GM12878 (cell line): ENCODE measurements at regions not wholly inside any gene's neighbourhood (a gene's known extent, or its start where the extent isn't known, plus 50 kb on each side); places are given as distances from the start of the nearest gene placed in this dataset.

Experiments
- ATAC-seq: fragments of 200-7000 bp; cut with Tn5 transposase; 3 replicates; pipeline ENCODE4 v1.9.1; 2020; ENCODE audit warnings: mild to moderate bottlenecking, moderate library complexity
- BruUV-seq: library from RNA; stranded (reverse); fragments of 400-500 nt; replicated peaks from 2 replicates; lab custom pipeline; 2021; lab: Mats Ljungman, UMichigan
- CTCF ChIA-PET: fragments of 300-600 bp; sonication (Branson Sonifier 250); formaldehyde crosslinking; extraction: SDS; loops from one replicate; lab custom pipeline; 2021; ENCODE audit warnings: inconsistent platforms; lab: Yijun Ruan, JAX
- POLR2A ChIA-PET: fragments of 350-600 bp; formaldehyde crosslinking; extraction: SDS; loops from one replicate; lab custom pipeline; 2021; ENCODE audit warnings: inconsistent platforms; lab: Charles Lee
- RAD21 ChIA-PET: fragments of 300-600 bp; sonication (Branson Sonifier 250); formaldehyde crosslinking; loops from one replicate; lab custom pipeline; 2023; ENCODE audit warnings: antibody characterized with exemption; ENCODE audit not compliant: unreplicated experiment; lab: Charles Lee
- SMC1A ChIA-PET: fragments of 300-600 bp; sonication (Branson Sonifier 250); formaldehyde crosslinking; loops from one replicate; lab custom pipeline; 2023; ENCODE audit not compliant: unreplicated experiment, uncharacterized antibody; lab: Charles Lee
- DNase-seq: peaks from one replicate; pipeline ENCODE4 v3.0.0-alpha.2; 2011; ENCODE audit warnings: low read depth, low spot score
- FAIRE-seq: peaks from 3 replicates; lab custom pipeline; 2011; peaks lifted over from hg19 to GRCh38; lab: Jason Lieb, UNC
- H2AFZ ChIP-seq: 2 replicates; pipeline ENCODE4 v1.6.0; 2011; ENCODE audit warnings: low read depth, low read length, control low read depth; ENCODE audit not compliant: control insufficient read depth
- H3K27ac ChIP-seq: 2 replicates; pipeline ENCODE4 v1.5.1; 2011; ENCODE audit warnings: control low read depth; ENCODE audit not compliant: control insufficient read depth, insufficient read depth
- H3K27me3 ChIP-seq, 2 experiments: replicated peaks in 1 of 2; 2 replicates each; pipeline versions ENCODE4 v1.6.0 to v1.6.1; 2011; ENCODE audit warnings: low read length in 1 of 2; ENCODE audit not compliant: control insufficient read depth in 2 of 2, insufficient read depth in 2 of 2
- H3K36me3 ChIP-seq, 2 experiments: 2 replicates each; pipeline ENCODE4 v1.5.1; 2011; ENCODE audit warnings: low read length in 1 of 2; ENCODE audit not compliant: control insufficient read depth in 2 of 2, insufficient read depth in 2 of 2
- H3K4me1 ChIP-seq: 2 replicates; pipeline ENCODE4 v1.6.1; 2011; ENCODE audit warnings: mild to moderate bottlenecking, low read length, moderate library complexity, mixed read lengths; ENCODE audit not compliant: control insufficient read depth, insufficient read depth
- H3K4me2 ChIP-seq: 2 replicates; pipeline ENCODE4 v1.6.0; 2011; ENCODE audit warnings: control low read depth; ENCODE audit not compliant: control insufficient read depth, insufficient read depth
- H3K4me3 ChIP-seq: fragments of 200-600 bp; sonication (generic); 2 replicates; pipeline ENCODE4 v1.5.1; 2016
- H3K79me2 ChIP-seq: 2 replicates; pipeline ENCODE4 v1.6.0; 2011; ENCODE audit warnings: low read length; ENCODE audit not compliant: control insufficient read depth, insufficient read depth
- H3K9ac ChIP-seq: 2 replicates; pipeline ENCODE4 v1.8.0; 2011; ENCODE audit warnings: low read length, control low read depth, mixed read lengths; ENCODE audit not compliant: control insufficient read depth, insufficient read depth
- H3K9me3 ChIP-seq: replicated peaks from 3 replicates; pipeline ENCODE4 v1.5.1; 2011; ENCODE audit warnings: mild to moderate bottlenecking, low read length; ENCODE audit not compliant: control insufficient read depth, insufficient read depth
- H4K20me1 ChIP-seq: 2 replicates; pipeline ENCODE4 v1.6.0; 2011; ENCODE audit not compliant: control insufficient read depth, insufficient read depth
- CEBPZ ChIP-seq: fragments of 150-350 bp; IDR thresholded peaks from 2 replicates; pipeline ENCODE4 v1.6.1; 2016; ENCODE audit warnings: low read depth, low read length
- HDAC2 ChIP-seq: fragments of 200-600 bp; sonication (generic); IDR thresholded peaks from 2 replicates; pipeline ENCODE4 v1.6.1; 2017
- MAX ChIP-seq: IDR thresholded peaks from 2 replicates; pipeline ENCODE4 v1.6.1; 2012; ENCODE audit warnings: low read depth, low read length, improper control_type of control experiment
- MYC ChIP-seq: IDR thresholded peaks from 2 replicates; pipeline ENCODE4 v1.6.1; 2011; ENCODE audit warnings: mild to moderate bottlenecking, low read length, moderate library complexity, inconsistent platforms; ENCODE audit not compliant: insufficient read depth, insufficient replicate concordance, insufficient read length, severe bottlenecking
- NBN ChIP-seq: fragments of 450-650 bp; IDR thresholded peaks from 2 replicates; pipeline ENCODE4 v1.6.1; 2016
- NR2C1 ChIP-seq: fragments of 450-650 bp; IDR thresholded peaks from 2 replicates; pipeline ENCODE4 v1.6.1; 2017; ENCODE audit warnings: antibody characterized with exemption, mild to moderate bottlenecking, moderate library complexity
- PKNOX1 ChIP-seq: fragments of 450-650 bp; IDR thresholded peaks from 2 replicates; pipeline ENCODE4 v1.6.1; 2016; ENCODE audit warnings: mild to moderate bottlenecking
- POU2F2 ChIP-seq: IDR thresholded peaks from 3 replicates; pipeline ENCODE4 v1.6.1; 2011; ENCODE audit warnings: low read depth, mild to moderate bottlenecking, low read length, borderline replicate concordance
- RBBP5 ChIP-seq: fragments of 200-600 bp; sonication (generic); conservative IDR thresholded peaks from 2 replicates; pipeline ENCODE4 v1.6.1; 2016
- RELA ChIP-seq: fragments of 450-650 bp; IDR thresholded peaks from 2 replicates; pipeline ENCODE4 v1.8.0; 2014; ENCODE audit warnings: borderline replicate concordance; ENCODE audit not compliant: partially characterized antibody
- SMARCA5 ChIP-seq: fragments of 450-650 bp; IDR thresholded peaks from 2 replicates; pipeline ENCODE4 v1.6.1; 2017; ENCODE audit warnings: mild to moderate bottlenecking
- SREBF1 ChIP-seq: IDR thresholded peaks from 2 replicates; pipeline ENCODE4 v1.6.1; 2012; ENCODE audit warnings: mild to moderate bottlenecking, low read length
- TBL1XR1 ChIP-seq: IDR thresholded peaks from 2 replicates; pipeline ENCODE4 v1.6.1; 2012; ENCODE audit warnings: low read depth, low read length, improper control_type of control experiment
- ZNF217 ChIP-seq: fragments of 450-650 bp; IDR thresholded peaks from 2 replicates; pipeline ENCODE4 v1.6.1; 2017; ENCODE audit warnings: antibody characterized with exemption, mild to moderate bottlenecking
- WGBS: methylation state at CpG from one replicate; pipeline ENCODE4 v1.1.6; 2016; ENCODE audit warnings: low lambda C conversion rate; ENCODE audit not compliant: insufficient replicate concordance, insufficient coverage; ENCODE audit errors: missing lambda C conversion rate; 5-methylcytosine and 5-hydroxymethylcytosine counted together
- in situ Hi-C: fragments of 300-500 bp; cut with MboI; formaldehyde crosslinking; loops from 9 replicates; pipeline ENCODE4 v1.14.3; 2018; ENCODE audit warnings: mixed read lengths
- intact Hi-C: fragments of 100-400 bp; cut with micrococcal nuclease; formaldehyde crosslinking; loops from one replicate; pipeline ENCODE4 v1.14.2; 2022; ENCODE audit not compliant: unreplicated experiment
- TF ChIP-seq, protein P1 (sequence below): fragments of 450-650 bp; IDR thresholded peaks from 2 replicates; pipeline ENCODE4 v1.6.1; 2017; ENCODE audit warnings: low read depth, mild to moderate bottlenecking, moderate library complexity
- TF ChIP-seq, protein P2 (sequence below): fragments of 450-650 bp; IDR thresholded peaks from 2 replicates; pipeline ENCODE4 v1.6.1; 2014; ENCODE audit warnings: mild to moderate bottlenecking

- TF ChIP-seq, protein P1, sequence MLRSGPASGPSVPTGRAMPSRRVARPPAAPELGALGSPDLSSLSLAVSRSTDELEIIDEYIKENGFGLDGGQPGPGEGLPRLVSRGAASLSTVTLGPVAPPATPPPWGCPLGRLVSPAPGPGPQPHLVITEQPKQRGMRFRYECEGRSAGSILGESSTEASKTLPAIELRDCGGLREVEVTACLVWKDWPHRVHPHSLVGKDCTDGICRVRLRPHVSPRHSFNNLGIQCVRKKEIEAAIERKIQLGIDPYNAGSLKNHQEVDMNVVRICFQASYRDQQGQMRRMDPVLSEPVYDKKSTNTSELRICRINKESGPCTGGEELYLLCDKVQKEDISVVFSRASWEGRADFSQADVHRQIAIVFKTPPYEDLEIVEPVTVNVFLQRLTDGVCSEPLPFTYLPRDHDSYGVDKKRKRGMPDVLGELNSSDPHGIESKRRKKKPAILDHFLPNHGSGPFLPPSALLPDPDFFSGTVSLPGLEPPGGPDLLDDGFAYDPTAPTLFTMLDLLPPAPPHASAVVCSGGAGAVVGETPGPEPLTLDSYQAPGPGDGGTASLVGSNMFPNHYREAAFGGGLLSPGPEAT = no peak
- TF ChIP-seq RBBP5 = no peak
- TF ChIP-seq, protein P2, sequence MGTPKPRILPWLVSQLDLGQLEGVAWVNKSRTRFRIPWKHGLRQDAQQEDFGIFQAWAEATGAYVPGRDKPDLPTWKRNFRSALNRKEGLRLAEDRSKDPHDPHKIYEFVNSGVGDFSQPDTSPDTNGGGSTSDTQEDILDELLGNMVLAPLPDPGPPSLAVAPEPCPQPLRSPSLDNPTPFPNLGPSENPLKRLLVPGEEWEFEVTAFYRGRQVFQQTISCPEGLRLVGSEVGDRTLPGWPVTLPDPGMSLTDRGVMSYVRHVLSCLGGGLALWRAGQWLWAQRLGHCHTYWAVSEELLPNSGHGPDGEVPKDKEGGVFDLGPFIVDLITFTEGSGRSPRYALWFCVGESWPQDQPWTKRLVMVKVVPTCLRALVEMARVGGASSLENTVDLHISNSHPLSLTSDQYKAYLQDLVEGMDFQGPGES = no peak
- no peak for TF ChIP-seq TBL1XR1
- no peak for TF ChIP-seq ZNF217
- no peak for TF ChIP-seq SREBF1
- no peak for TF ChIP-seq HDAC2
- no peak for TF ChIP-seq MAX
- no peak for TF ChIP-seq NR2C1
- TF ChIP-seq POU2F2 = no peak
- no peak for TF ChIP-seq NBN
Measured at GRCh38 chr3:17945018-17945798, 202.8 kb upstream of the TBC1D5 start (continued).

DNA sequence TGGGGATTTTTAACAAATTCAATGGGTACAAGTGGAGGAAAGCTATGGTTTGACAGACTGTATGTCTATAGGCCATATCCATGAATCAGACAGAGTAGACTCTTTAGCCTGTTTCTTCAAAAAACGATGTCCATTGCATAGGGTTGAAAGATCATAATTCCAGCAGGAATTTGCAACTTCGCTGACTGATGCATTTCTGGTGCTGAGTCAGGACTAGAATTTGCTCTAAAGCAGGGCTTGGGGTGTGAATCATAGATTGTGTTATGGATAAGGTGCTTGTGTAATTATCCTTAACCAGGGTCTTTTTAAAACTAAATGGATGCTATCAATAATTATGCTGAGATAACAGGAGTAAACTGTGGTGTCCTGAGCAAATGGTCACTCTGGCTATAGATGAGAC, 200.4 kb upstream of the TBC1D5 start:
- CTCF ChIA-PET = no interaction called here
- Histone ChIP-seq H3K27me3 (no peaks in the 10 kb centered on the region; a peak in 2 of 4 replicates), H3K79me2 (no peaks in the 10 kb centered on the region), H3K36me3 (no peaks in the 10 kb centered on the region), H3K9me3 (no peaks in the 10 kb centered on the region), H3K27ac (no peak overlapping the region), H3K4me1 (no peaks in the 10 kb centered on the region), H4K20me1 (no peaks in the 10 kb centered on the region), H3K4me2 (no peak overlapping the region), H3K4me3 (no peak overlapping the region), H3K9ac (no peak overlapping the region), H2AFZ (no peak overlapping the region)
- DNase-seq = no peak
- POLR2A ChIA-PET = no interaction called here
- ATAC-seq = no peak
- intact Hi-C loops (no loop called here), in situ Hi-C loops (no loop called here)
- 4% methylated on average over 2 of the region's 2 CpGs for WGBS
- FAIRE-seq = no peak
- RAD21 ChIA-PET = no interaction called here
- SMC1A ChIA-PET = no interaction called here
- no TSS peak for BruUV-seq
- TF ChIP-seq SMARCA5 (no peak), MYC (no peak), CEBPZ (no peak), RELA (no peak), PKNOX1 (no peak)
